Kidney (tissue), 13 donors: ENCODE measurements at regions not wholly inside any gene's neighbourhood (a gene's known extent, or its start where the extent isn't known, plus 50 kb on each side); places are given as distances from the start of the nearest gene placed in this dataset.

Experiments
- DNase-seq, 5 donors: peaks; one replicate each; pipeline ENCODE4 v3.0.0-alpha.2; 2013 to 2020
- FAIRE-seq: peaks from 2 replicates; lab custom pipeline; 2012; peaks lifted over from hg19 to GRCh38; lab: Jason Lieb, UNC
- H3K27ac ChIP-seq, 2 donors: one replicate each; pipeline ENCODE4 v1.7.0; 2013; ENCODE audit warnings: low read depth in 2 of 2, low read length in 2 of 2, inconsistent platforms in 1 of 2
- H3K27me3 ChIP-seq: one replicate; pipeline ENCODE4 v1.7.1; 2013; ENCODE audit warnings: low read length, inconsistent platforms; ENCODE audit not compliant: control insufficient read depth, insufficient read depth
- H3K36me3 ChIP-seq, 3 donors: one replicate each; pipeline versions ENCODE4 v1.7.0 to v1.7.1; 2013; ENCODE audit warnings: low read length in 3 of 3, control low read depth in 1 of 3, inconsistent platforms in 1 of 3; ENCODE audit not compliant: insufficient read depth in 3 of 3, control insufficient read depth in 2 of 3
- H3K4me1 ChIP-seq, 3 donors: one replicate each; pipeline versions ENCODE4 v1.7.0 to v1.7.1; 2013; ENCODE audit warnings: low read length in 3 of 3, inconsistent platforms in 1 of 3, low read depth in 1 of 3; ENCODE audit not compliant: control insufficient read depth in 2 of 3, insufficient read depth in 2 of 3
- H3K4me3 ChIP-seq, 3 donors: one replicate each; pipeline versions ENCODE4 v1.7.0 to v1.8.1; 2013; ENCODE audit warnings: low read length in 3 of 3, control low read depth in 1 of 3, inconsistent platforms in 1 of 3
- H3K9ac ChIP-seq, 3 donors: one replicate each; pipeline versions ENCODE4 v1.7.0 to v1.7.1; 2013; ENCODE audit warnings: low read length in 3 of 3, control low read depth in 1 of 3, inconsistent platforms in 1 of 3
- H3K9me3 ChIP-seq, 3 donors: one replicate each; pipeline versions ENCODE4 v1.7.0 to v1.7.1; 2013; ENCODE audit warnings: low read length in 3 of 3, control low read depth in 1 of 3, inconsistent platforms in 1 of 3; ENCODE audit not compliant: control insufficient read depth in 2 of 3, insufficient read depth in 1 of 3
- intact Hi-C: fragments of 100-400 bp; cut with DNase I; formaldehyde crosslinking; loops from one replicate; pipeline ENCODE4 v1.11.1; 2022
- TF ChIP-seq, protein P1 (sequence below): IDR thresholded peaks from 3 replicates; pipeline ENCODE4 v1.5.1; 2012; ENCODE audit warnings: mild to moderate bottlenecking, moderate library complexity, borderline replicate concordance; ENCODE audit not compliant: insufficient read depth; ENCODE audit errors: extremely low read depth
- donor health status: control.
- donor health status: control.
- donor health status: control.
- donor health status: control.
- donor health status: control.
- donor health status: DM: yes; HTN: yes; CAD: no.
- donor health status: Normal renal cell carcinoma (clear cell type).

DNA sequence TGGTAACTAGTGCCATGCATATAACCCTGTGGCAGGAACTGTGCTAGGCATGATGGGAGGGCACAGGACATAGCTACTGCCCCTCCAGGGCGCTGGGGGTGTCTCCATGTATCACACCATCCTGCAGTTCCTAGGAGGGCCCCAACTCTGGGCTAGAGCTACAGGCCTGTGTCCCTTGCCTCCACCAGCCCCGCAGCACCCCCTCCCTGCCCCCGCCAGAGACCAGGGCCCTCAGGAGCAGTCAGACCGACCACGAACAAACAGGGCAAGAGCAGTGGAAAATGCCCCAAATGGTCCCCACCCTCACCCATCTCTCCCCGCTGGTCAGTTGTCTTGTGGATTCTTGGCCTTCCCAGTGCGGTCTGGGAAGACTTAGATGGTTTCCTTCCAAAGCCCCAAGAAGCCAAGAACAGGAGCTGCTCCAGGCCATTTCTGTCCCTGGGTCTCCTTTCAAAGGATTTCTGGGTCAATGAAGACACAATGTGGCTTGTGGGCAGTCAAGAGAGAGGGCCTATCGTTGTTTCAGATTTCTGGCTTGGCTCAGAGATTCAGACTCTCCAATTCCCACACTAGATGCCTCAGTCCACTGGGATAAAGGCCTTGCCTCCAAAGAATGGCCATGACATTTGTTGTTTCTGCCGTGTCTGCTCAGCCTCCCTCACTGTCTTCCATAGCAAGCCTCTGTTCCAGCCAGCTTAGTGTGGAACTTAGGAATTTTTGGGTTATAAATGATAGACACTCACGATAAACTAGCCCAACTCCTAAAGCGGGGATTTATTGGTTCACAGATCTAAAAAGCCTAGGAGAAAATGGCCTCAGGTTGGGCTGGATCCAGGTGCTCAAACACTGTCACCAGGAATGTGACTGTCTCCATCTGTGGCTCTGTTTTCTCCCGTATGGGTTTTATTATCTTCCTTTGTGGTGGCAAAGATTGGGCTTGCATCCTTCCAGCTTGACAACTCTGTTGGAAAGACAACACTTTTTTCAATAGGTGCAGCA lies 80.6 kb downstream of the LSM3 start:
- intact Hi-C loops, result no loop called here
- H3K36me3 ChIP-seq, result no peaks in the 10 kb centered on the region

DNA sequence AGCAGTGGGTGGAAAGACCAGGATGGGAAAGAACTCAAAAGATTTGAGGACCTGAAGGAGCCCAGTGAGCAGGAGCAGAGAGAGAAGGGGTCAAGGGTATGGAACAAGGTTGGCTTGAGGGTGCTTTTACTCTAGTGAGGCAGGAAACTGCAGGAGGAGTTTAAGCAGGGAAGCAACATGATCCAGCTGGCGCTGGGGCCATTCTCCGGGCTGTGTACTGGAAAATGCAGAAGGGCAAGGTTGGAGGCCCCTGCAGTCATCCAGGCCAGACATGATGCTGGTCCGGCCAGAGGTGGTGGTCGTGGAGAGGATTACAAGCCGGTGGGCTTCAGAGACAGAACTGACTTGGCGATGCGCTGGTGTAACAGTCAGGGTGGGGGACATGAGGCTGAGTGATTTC lies 81.8 kb downstream of the LSM3 start:
- H3K27ac ChIP-seq, result no peak overlapping the region
- no peaks in the 10 kb centered on the region for H3K9me3 ChIP-seq
- no peaks in the 10 kb centered on the region for H3K36me3 ChIP-seq
- H3K27me3 ChIP-seq, result no peaks in the 10 kb centered on the region
- no peak overlapping the region for H3K9ac ChIP-seq
- TF ChIP-seq, protein P1, sequence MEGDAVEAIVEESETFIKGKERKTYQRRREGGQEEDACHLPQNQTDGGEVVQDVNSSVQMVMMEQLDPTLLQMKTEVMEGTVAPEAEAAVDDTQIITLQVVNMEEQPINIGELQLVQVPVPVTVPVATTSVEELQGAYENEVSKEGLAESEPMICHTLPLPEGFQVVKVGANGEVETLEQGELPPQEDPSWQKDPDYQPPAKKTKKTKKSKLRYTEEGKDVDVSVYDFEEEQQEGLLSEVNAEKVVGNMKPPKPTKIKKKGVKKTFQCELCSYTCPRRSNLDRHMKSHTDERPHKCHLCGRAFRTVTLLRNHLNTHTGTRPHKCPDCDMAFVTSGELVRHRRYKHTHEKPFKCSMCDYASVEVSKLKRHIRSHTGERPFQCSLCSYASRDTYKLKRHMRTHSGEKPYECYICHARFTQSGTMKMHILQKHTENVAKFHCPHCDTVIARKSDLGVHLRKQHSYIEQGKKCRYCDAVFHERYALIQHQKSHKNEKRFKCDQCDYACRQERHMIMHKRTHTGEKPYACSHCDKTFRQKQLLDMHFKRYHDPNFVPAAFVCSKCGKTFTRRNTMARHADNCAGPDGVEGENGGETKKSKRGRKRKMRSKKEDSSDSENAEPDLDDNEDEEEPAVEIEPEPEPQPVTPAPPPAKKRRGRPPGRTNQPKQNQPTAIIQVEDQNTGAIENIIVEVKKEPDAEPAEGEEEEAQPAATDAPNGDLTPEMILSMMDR, result no peak
- DNase-seq (no peak), FAIRE-seq (no peak)
- no peak overlapping the region for H3K4me3 ChIP-seq
- peaks cover 0 to 3% (median 0%) of the 10 kb centered on the region in 3 donors for H3K4me1 ChIP-seq
- intact Hi-C loops, result no loop called here

More for the DNA sequence above, 80.6 kb downstream of the LSM3 start:
- no peak for DNase-seq
- H3K9ac ChIP-seq, result no peak overlapping the region
- no peaks in the 10 kb centered on the region for H3K9me3 ChIP-seq
- FAIRE-seq, result no peak
- no peak overlapping the region for H3K27ac ChIP-seq
- no peaks in the 10 kb centered on the region for H3K27me3 ChIP-seq
- TF ChIP-seq, protein P1, result no peak
- H3K4me1 ChIP-seq, result peaks cover 0 to 3% (median 0%) of the 10 kb centered on the region in 3 donors
- H3K4me3 ChIP-seq, result no peak overlapping the region

DNA sequence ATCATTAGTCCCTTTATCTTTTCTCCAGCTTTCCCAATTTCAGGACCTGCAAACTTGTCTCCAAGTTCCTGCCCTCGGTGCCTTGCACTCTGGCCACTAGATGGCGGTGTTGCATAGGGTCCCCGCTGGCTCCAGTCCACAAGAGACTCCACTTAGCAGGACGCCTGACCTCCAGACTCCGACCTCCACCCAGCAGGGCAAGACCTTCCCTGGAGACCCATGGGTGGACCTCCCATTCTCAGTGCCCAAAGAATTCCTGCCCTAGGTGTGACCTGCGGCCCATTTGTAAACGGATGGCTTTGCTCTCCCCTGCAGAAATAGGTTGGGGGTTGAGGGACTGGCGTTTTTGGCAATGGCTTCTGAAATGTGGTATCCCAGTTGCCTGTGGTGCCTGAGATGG lies 82.6 kb downstream of the LSM3 start:
- Histone ChIP-seq H3K27me3 (no peaks in the 10 kb centered on the region), H3K4me1 (peaks cover 0 to 3% (median 0%) of the 10 kb centered on the region in 3 donors), H3K36me3 (no peaks in the 10 kb centered on the region), H3K4me3 (no peak overlapping the region), H3K9me3 (no peaks in the 10 kb centered on the region), H3K9ac (no peak overlapping the region), H3K27ac (no peak overlapping the region)
- peak; percentile 88 to 92 (median 91) for DNase-seq
- intact Hi-C loops, result no loop called here
- peak; percentile 56 for FAIRE-seq
- TF ChIP-seq, protein P1, result peak; percentile 99
